ENCODE measurements at regions not wholly inside any gene's neighbourhood (a gene's known extent, or its start where the extent isn't known, plus 50 kb on each side); places are given as distances from the start of the nearest gene placed in this dataset.

DNA sequence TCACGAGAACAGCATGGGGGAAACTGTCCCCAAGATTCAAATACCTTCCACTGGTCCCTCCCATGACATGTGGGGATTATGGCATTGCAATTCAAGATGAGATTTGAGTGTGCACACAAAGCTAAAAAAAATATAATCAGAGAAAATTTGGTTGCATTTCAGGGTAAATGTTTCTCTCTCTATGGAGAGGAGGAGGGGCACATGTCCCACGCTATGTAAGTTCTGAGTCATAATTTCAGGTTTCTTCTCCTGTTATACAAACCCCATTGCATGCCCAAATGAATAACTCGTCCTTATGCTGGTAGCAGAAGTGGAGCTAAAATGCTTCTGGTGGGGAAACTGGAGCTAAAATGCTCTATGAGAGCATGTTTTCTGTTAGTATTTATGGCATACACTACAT lies 209.7 kb upstream of the DCBLD2 start:
- no peak for DNase-seq
- no peak overlapping the region for H2BK12ac ChIP-seq (ENCODE audit: low read length in 2 of 2)
- H3K36me3 ChIP-seq (ENCODE audit: control insufficient read depth in 1 of 2, insufficient read depth in 2 of 2, low read depth in 1 of 2, low read length in 2 of 2) = no peaks in the 10 kb centered on the region
- no peak overlapping the region for H3K4me3 ChIP-seq (ENCODE audit: insufficient read depth in 1 of 2, low read depth in 1 of 2, low read length in 2 of 2)
- H3K14ac ChIP-seq (ENCODE audit: low read length in 2 of 2) = no peak overlapping the region
- no peak overlapping the region for H3K4ac ChIP-seq (ENCODE audit: low read depth in 1 of 2, low read length in 2 of 2)
- 57% methylated on average over 1 of the region's 3 CpGs for WGBS
- H3K4me1 ChIP-seq (ENCODE audit: control insufficient read depth, insufficient read depth, low read depth, low read length) = no peaks in the 10 kb centered on the region
- peaks cover 4% of the 10 kb centered on the region for H3K9me3 ChIP-seq (ENCODE audit: control insufficient read depth, low read length)
- H4K91ac ChIP-seq (ENCODE audit: low read length) = no peak overlapping the region
- no peak overlapping the region for H2AK5ac ChIP-seq (ENCODE audit: low read length, severe bottlenecking)
- no peak overlapping the region for H3K18ac ChIP-seq (ENCODE audit: low read depth in 1 of 2, low read length in 2 of 2)
- H2BK120ac ChIP-seq (ENCODE audit: low read depth, low read length) = no peak overlapping the region
- H3K23ac ChIP-seq (ENCODE audit: low read length in 2 of 2) = no peak overlapping the region
- H4K8ac ChIP-seq (ENCODE audit: low read length) = no peak overlapping the region
- H2BK5ac ChIP-seq (ENCODE audit: low read depth, low read length, poor library complexity, severe bottlenecking) = no peak overlapping the region
- H3K27ac ChIP-seq (ENCODE audit: low read length, poor library complexity, severe bottlenecking) = no peak overlapping the region
- no peaks in the 10 kb centered on the region for H3K27me3 ChIP-seq (ENCODE audit: control insufficient read depth in 1 of 2, insufficient read depth in 1 of 2, low read length in 2 of 2)
- H3K9ac ChIP-seq (ENCODE audit: low read length) = no peak overlapping the region
- H3K4me2 ChIP-seq (ENCODE audit: low read length, poor library complexity, severe bottlenecking) = no peak overlapping the region
- H3K79me1 ChIP-seq (replicated peaks; ENCODE audit: low read length, poor library complexity, severe bottlenecking) = no peaks in the 10 kb centered on the region
- H2AFZ ChIP-seq (ENCODE audit: low read depth, low read length) = no peak overlapping the region
- H2BK15ac ChIP-seq (ENCODE audit: low read depth, poor library complexity, severe bottlenecking) = no peak overlapping the region

DNA sequence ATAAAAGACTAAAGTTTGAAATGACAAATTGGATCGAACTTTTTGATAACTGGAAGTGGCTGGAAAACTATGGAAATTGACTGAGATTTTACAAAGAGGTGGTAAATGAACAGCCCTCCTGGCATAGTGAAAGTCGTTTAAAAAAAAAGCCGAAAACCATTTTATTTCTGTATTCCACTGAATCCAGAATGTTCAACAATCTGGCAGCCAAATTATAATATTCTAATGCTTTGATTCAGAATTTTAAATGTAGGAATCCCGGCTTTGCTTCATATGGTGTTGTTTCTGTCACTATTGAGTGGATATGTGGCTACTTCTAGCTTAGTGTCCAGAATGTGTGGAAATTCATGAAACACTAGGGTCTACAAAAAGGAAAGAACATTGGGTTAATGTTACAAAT lies 208.9 kb upstream of the DCBLD2 start:
- DNase-seq = no peak
- Histone ChIP-seq H4K8ac (ENCODE audit: low read length) (no peak overlapping the region), H3K9me3 (ENCODE audit: control insufficient read depth, low read length) (peaks cover 4% of the 10 kb centered on the region), H3K18ac (ENCODE audit: low read depth in 1 of 2, low read length in 2 of 2) (no peak overlapping the region), H3K79me1 (replicated peaks; ENCODE audit: low read length, poor library complexity, severe bottlenecking) (no peaks in the 10 kb centered on the region), H3K27ac (ENCODE audit: low read length, poor library complexity, severe bottlenecking) (no peak overlapping the region), H2AK5ac (ENCODE audit: low read length, severe bottlenecking) (no peak overlapping the region), H3K4ac (ENCODE audit: low read depth in 1 of 2, low read length in 2 of 2) (no peak overlapping the region), H3K14ac (ENCODE audit: low read length in 2 of 2) (no peak overlapping the region), H2BK5ac (ENCODE audit: low read depth, low read length, poor library complexity, severe bottlenecking) (no peak overlapping the region), H3K4me1 (ENCODE audit: control insufficient read depth, insufficient read depth, low read depth, low read length) (no peaks in the 10 kb centered on the region), H2AFZ (ENCODE audit: low read depth, low read length) (no peak overlapping the region), H4K91ac (ENCODE audit: low read length) (no peak overlapping the region), H2BK15ac (ENCODE audit: low read depth, poor library complexity, severe bottlenecking) (no peak overlapping the region), H3K36me3 (ENCODE audit: control insufficient read depth in 1 of 2, insufficient read depth in 2 of 2, low read depth in 1 of 2, low read length in 2 of 2) (no peaks in the 10 kb centered on the region), H2BK12ac (ENCODE audit: low read length in 2 of 2) (no peak overlapping the region), H3K9ac (ENCODE audit: low read length) (no peak overlapping the region), H3K23ac (ENCODE audit: low read length in 2 of 2) (no peak overlapping the region), H3K4me3 (ENCODE audit: insufficient read depth in 1 of 2, low read depth in 1 of 2, low read length in 2 of 2) (no peak overlapping the region), H3K4me2 (ENCODE audit: low read length, poor library complexity, severe bottlenecking) (no peak overlapping the region), H2BK120ac (ENCODE audit: low read depth, low read length) (no peak overlapping the region), H3K27me3 (ENCODE audit: control insufficient read depth in 1 of 2, insufficient read depth in 1 of 2, low read length in 2 of 2) (no peaks in the 10 kb centered on the region)
- 94% methylated on average over 4 of the region's 4 CpGs for WGBS

DNA sequence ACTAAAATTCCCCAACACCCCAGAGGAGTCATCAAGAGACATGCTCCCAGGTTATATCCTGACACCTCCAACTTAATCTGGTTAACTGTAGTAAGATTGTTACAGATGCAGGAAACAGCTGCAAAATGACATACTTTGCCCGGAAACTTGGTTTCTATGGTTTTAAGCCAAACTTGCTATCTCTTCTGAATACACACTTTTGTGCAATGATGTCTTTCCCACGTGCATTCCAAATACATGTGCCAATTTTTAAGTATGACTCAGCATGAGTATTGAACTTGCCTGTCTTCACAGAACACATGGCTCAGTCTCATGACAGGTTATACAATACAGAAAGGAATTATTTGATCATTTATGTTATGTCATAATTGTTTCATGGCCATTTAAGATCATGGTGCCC lies 207.0 kb upstream of the DCBLD2 start:
- H3K18ac ChIP-seq (ENCODE audit: low read depth in 1 of 2, low read length in 2 of 2) = no peak overlapping the region
- no peak overlapping the region for H3K14ac ChIP-seq (ENCODE audit: low read length in 2 of 2)
- no peak overlapping the region for H3K4ac ChIP-seq (ENCODE audit: low read depth in 1 of 2, low read length in 2 of 2)
- H2BK5ac ChIP-seq (ENCODE audit: low read depth, low read length, poor library complexity, severe bottlenecking) = no peak overlapping the region
- no peak overlapping the region for H2AK5ac ChIP-seq (ENCODE audit: low read length, severe bottlenecking)
- H2BK120ac ChIP-seq (ENCODE audit: low read depth, low read length) = no peak overlapping the region
- no peak overlapping the region for H3K23ac ChIP-seq (ENCODE audit: low read length in 2 of 2)
- no peak overlapping the region for H3K27ac ChIP-seq (ENCODE audit: low read length, poor library complexity, severe bottlenecking)
- H4K8ac ChIP-seq (ENCODE audit: low read length) = no peak overlapping the region
- 0% methylated on average over 2 of the region's 2 CpGs for WGBS
- no peak overlapping the region for H2AFZ ChIP-seq (ENCODE audit: low read depth, low read length)
- H3K4me2 ChIP-seq (ENCODE audit: low read length, poor library complexity, severe bottlenecking) = no peak overlapping the region
- peak; percentile 94 for DNase-seq
- no peak overlapping the region for H2BK15ac ChIP-seq (ENCODE audit: low read depth, poor library complexity, severe bottlenecking)
- no peaks in the 10 kb centered on the region for H3K79me1 ChIP-seq (replicated peaks; ENCODE audit: low read length, poor library complexity, severe bottlenecking)
- no peak overlapping the region for H3K4me3 ChIP-seq (ENCODE audit: insufficient read depth in 1 of 2, low read depth in 1 of 2, low read length in 2 of 2)
- H3K9me3 ChIP-seq (ENCODE audit: control insufficient read depth, low read length) = no peaks in the 10 kb centered on the region
- H3K4me1 ChIP-seq (ENCODE audit: control insufficient read depth, insufficient read depth, low read depth, low read length) = no peaks in the 10 kb centered on the region
- no peak overlapping the region for H2BK12ac ChIP-seq (ENCODE audit: low read length in 2 of 2)
- H3K27me3 ChIP-seq (ENCODE audit: control insufficient read depth in 1 of 2, insufficient read depth in 1 of 2, low read length in 2 of 2) = no peaks in the 10 kb centered on the region
- no peak overlapping the region for H4K91ac ChIP-seq (ENCODE audit: low read length)
- peak overlapping the region; percentile 62 for H3K9ac ChIP-seq (ENCODE audit: low read length)
- no peaks in the 10 kb centered on the region for H3K36me3 ChIP-seq (ENCODE audit: control insufficient read depth in 1 of 2, insufficient read depth in 2 of 2, low read depth in 1 of 2, low read length in 2 of 2)

DNA sequence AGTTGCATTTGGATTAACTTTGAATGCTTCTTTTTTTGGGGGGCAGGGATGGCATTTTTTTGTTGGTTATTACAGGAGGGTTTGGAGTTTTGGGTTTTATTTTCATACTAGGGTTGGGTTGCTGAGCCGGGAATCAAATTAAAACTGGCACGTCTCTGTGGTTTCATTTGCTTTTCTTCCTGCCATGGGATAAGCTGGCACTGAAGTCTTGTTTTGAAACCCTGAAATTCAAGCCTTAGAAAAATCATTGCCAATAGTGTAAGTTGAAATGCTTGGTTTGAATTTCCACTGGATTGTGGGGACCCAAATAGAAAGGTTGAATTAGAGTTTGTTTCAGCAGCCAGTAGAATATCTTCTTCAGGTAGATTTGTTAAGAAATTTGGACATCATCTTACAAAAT lies 193.1 kb upstream of the DCBLD2 start:
- H4K8ac ChIP-seq (ENCODE audit: low read length) = no peak overlapping the region
- peaks cover 0 to 5% of the 10 kb centered on the region in 2 experiments for H3K36me3 ChIP-seq (ENCODE audit: control insufficient read depth in 1 of 2, insufficient read depth in 2 of 2, low read depth in 1 of 2, low read length in 2 of 2)
- no peak overlapping the region for H4K91ac ChIP-seq (ENCODE audit: low read length)
- no peak overlapping the region for H3K4ac ChIP-seq (ENCODE audit: low read depth in 1 of 2, low read length in 2 of 2)
- H3K27ac ChIP-seq (ENCODE audit: low read length, poor library complexity, severe bottlenecking) = no peak overlapping the region
- H3K9ac ChIP-seq (ENCODE audit: low read length) = no peak overlapping the region
- no peaks in the 10 kb centered on the region for H3K79me1 ChIP-seq (replicated peaks; ENCODE audit: low read length, poor library complexity, severe bottlenecking)
- no peak overlapping the region for H2AK5ac ChIP-seq (ENCODE audit: low read length, severe bottlenecking)
- H3K14ac ChIP-seq (ENCODE audit: low read length in 2 of 2) = no peak overlapping the region
- no peak overlapping the region for H3K4me2 ChIP-seq (ENCODE audit: low read length, poor library complexity, severe bottlenecking)
- H3K4me3 ChIP-seq (ENCODE audit: insufficient read depth in 1 of 2, low read depth in 1 of 2, low read length in 2 of 2) = no peak overlapping the region
- no peak overlapping the region for H2AFZ ChIP-seq (ENCODE audit: low read depth, low read length)
- no peak overlapping the region for H3K23ac ChIP-seq (ENCODE audit: low read length in 2 of 2)
- WGBS = 93% methylated on average over 2 of the region's 2 CpGs
- no peak overlapping the region for H2BK120ac ChIP-seq (ENCODE audit: low read depth, low read length)
- no peak overlapping the region for H2BK5ac ChIP-seq (ENCODE audit: low read depth, low read length, poor library complexity, severe bottlenecking)
- H3K18ac ChIP-seq (ENCODE audit: low read depth in 1 of 2, low read length in 2 of 2) = no peak overlapping the region
- DNase-seq = no peak
- no peaks in the 10 kb centered on the region for H3K9me3 ChIP-seq (ENCODE audit: control insufficient read depth, low read length)
- H2BK12ac ChIP-seq (ENCODE audit: low read length in 2 of 2) = no peak overlapping the region
- no peaks in the 10 kb centered on the region for H3K4me1 ChIP-seq (ENCODE audit: control insufficient read depth, insufficient read depth, low read depth, low read length)
- no peak overlapping the region for H2BK15ac ChIP-seq (ENCODE audit: low read depth, poor library complexity, severe bottlenecking)
- no peaks in the 10 kb centered on the region for H3K27me3 ChIP-seq (ENCODE audit: control insufficient read depth in 1 of 2, insufficient read depth in 1 of 2, low read length in 2 of 2)
